ENCODE measurements at regions not wholly inside any gene's neighbourhood (a gene's known extent, or its start where the extent isn't known, plus 50 kb on each side); places are given as distances from the start of the nearest gene placed in this dataset.

DNA sequence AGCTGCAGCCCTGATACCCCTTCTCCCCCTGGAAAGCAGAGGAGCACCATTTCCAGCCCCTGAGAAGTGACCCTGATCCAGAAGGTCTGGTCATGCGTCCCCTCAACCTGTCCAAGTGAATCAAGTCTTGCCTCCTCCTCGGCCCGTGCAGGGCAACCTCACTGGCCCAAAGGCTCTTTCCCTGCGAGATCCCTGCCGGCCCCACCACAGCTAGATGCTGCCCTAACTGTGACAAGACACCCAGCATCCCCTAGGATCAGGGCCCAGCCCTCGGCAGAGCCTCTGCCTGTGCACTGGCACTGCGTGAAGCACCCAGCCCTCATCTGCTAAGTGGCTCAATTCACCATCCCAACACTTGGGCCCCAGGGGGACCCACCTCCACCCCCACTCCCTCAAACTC lies 155.1 kb downstream of the NUP210 start:
- TF ChIP-seq, protein P1, sequence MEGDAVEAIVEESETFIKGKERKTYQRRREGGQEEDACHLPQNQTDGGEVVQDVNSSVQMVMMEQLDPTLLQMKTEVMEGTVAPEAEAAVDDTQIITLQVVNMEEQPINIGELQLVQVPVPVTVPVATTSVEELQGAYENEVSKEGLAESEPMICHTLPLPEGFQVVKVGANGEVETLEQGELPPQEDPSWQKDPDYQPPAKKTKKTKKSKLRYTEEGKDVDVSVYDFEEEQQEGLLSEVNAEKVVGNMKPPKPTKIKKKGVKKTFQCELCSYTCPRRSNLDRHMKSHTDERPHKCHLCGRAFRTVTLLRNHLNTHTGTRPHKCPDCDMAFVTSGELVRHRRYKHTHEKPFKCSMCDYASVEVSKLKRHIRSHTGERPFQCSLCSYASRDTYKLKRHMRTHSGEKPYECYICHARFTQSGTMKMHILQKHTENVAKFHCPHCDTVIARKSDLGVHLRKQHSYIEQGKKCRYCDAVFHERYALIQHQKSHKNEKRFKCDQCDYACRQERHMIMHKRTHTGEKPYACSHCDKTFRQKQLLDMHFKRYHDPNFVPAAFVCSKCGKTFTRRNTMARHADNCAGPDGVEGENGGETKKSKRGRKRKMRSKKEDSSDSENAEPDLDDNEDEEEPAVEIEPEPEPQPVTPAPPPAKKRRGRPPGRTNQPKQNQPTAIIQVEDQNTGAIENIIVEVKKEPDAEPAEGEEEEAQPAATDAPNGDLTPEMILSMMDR (IDR thresholded peaks at IDR 0.05; ENCODE audit: low read length) = no peak
- TF ChIP-seq EZH2phosphoT487 (IDR thresholded peaks at IDR 0.05; ENCODE audit: low read length) (no peak), EZH2 (optimal IDR thresholded peaks at IDR 0.05; ENCODE audit: low read depth, low read length) (no peak)
